H9 (cell line): ENCODE measurements at regions not wholly inside any gene's neighbourhood (a gene's known extent, or its start where the extent isn't known, plus 50 kb on each side); places are given as distances from the start of the nearest gene placed in this dataset.

Experiments
- DNase-seq: peaks from one replicate; pipeline ENCODE4 v3.0.0-alpha.2; 2017
- H2AFZ ChIP-seq: one replicate; pipeline ENCODE4 v1.6.1; 2013; ENCODE audit warnings: mild to moderate bottlenecking, low read length, control low read depth, moderate library complexity
- H2AK5ac ChIP-seq: 2 replicates; pipeline ENCODE4 v1.6.1; 2013; ENCODE audit warnings: low read length, control low read depth, mixed read lengths; ENCODE audit not compliant: insufficient read length
- H2BK120ac ChIP-seq: one replicate; pipeline ENCODE4 v1.6.1; 2013; ENCODE audit warnings: low read depth, mild to moderate bottlenecking, low read length, control low read depth, inconsistent platforms; ENCODE audit not compliant: poor library complexity, severe bottlenecking
- H2BK12ac ChIP-seq: 2 replicates; pipeline ENCODE4 v1.6.1; 2013; ENCODE audit warnings: low read length, control low read depth, mixed read lengths, low read depth; ENCODE audit not compliant: insufficient read length
- H2BK15ac ChIP-seq: 2 replicates; pipeline ENCODE4 v1.6.1; 2013; ENCODE audit warnings: low read depth, low read length, control low read depth
- H2BK20ac ChIP-seq: one replicate; pipeline ENCODE4 v1.6.1; 2013; ENCODE audit warnings: low read depth, mild to moderate bottlenecking, low read length, control low read depth, inconsistent platforms; ENCODE audit not compliant: poor library complexity, severe bottlenecking
- H2BK5ac ChIP-seq: 2 replicates; pipeline ENCODE4 v1.6.1; 2013; ENCODE audit warnings: low read length, control low read depth, mixed read lengths; ENCODE audit not compliant: insufficient read length
- H3K14ac ChIP-seq: 2 replicates; pipeline ENCODE4 v1.6.1; 2013; ENCODE audit warnings: low read length, control low read depth; ENCODE audit not compliant: insufficient read depth
- H3K18ac ChIP-seq: 2 replicates; pipeline ENCODE4 v1.6.1; 2013; ENCODE audit warnings: low read depth, mild to moderate bottlenecking, mixed read lengths, low read length, control low read depth; ENCODE audit not compliant: insufficient read length
- H3K23ac ChIP-seq: 2 replicates; pipeline ENCODE4 v1.6.1; 2013; ENCODE audit warnings: low read length, control low read depth, mixed read lengths, low read depth; ENCODE audit not compliant: insufficient read length
- H3K23me2 ChIP-seq: 2 replicates; pipeline ENCODE4 v1.6.1; 2013; ENCODE audit warnings: low read depth, mild to moderate bottlenecking, mixed read lengths, low read length, control low read depth; ENCODE audit not compliant: insufficient read length, poor library complexity, severe bottlenecking
- H3K27ac ChIP-seq: 2 replicates; pipeline ENCODE4 v1.5.1; 2013; ENCODE audit warnings: low read length, control low read depth, mixed read lengths, low read depth; ENCODE audit not compliant: insufficient read length
- H3K27me3 ChIP-seq: 2 replicates; pipeline ENCODE4 v1.6.1; 2013; ENCODE audit warnings: low read length, control low read depth, inconsistent platforms; ENCODE audit not compliant: insufficient read depth
- H3K4ac ChIP-seq: 2 replicates; pipeline ENCODE4 v1.6.1; 2013; ENCODE audit warnings: low read depth, mild to moderate bottlenecking, control low read depth, inconsistent platforms, low read length, moderate library complexity
- H3K4me1 ChIP-seq: 2 replicates; pipeline ENCODE4 v1.6.1; 2013; ENCODE audit warnings: low read length, control low read depth, inconsistent platforms; ENCODE audit not compliant: insufficient read depth
- H3K4me2 ChIP-seq: 2 replicates; pipeline ENCODE4 v1.6.1; 2013; ENCODE audit warnings: low read length, control low read depth, mixed read lengths; ENCODE audit not compliant: insufficient read length, insufficient read depth
- H3K56ac ChIP-seq: 2 replicates; pipeline ENCODE4 v1.6.1; 2013; ENCODE audit warnings: low read depth, mild to moderate bottlenecking, mixed read lengths, low read length, control low read depth; ENCODE audit not compliant: insufficient read length
- H3K79me1 ChIP-seq: 2 replicates; pipeline ENCODE4 v1.6.1; 2013; ENCODE audit warnings: low read depth, mild to moderate bottlenecking, moderate library complexity, low read length, control low read depth, inconsistent platforms; ENCODE audit not compliant: insufficient read depth, poor library complexity, severe bottlenecking
- H3K79me2 ChIP-seq: 2 replicates; pipeline ENCODE4 v1.6.1; 2013; ENCODE audit warnings: low read length, control low read depth, inconsistent platforms; ENCODE audit not compliant: insufficient read depth
- H3K9ac ChIP-seq: 2 replicates; pipeline ENCODE4 v1.6.1; 2013; ENCODE audit warnings: low read length, control low read depth, mixed read lengths; ENCODE audit not compliant: insufficient read length; ENCODE audit errors: extremely low read depth
- H3K9me3 ChIP-seq: one replicate; pipeline ENCODE4 v1.6.1; 2013; ENCODE audit warnings: low read depth, low read length, inconsistent platforms; ENCODE audit not compliant: control insufficient read depth
- H3T11ph ChIP-seq: one replicate; pipeline ENCODE4 v1.6.1; 2013; ENCODE audit warnings: mild to moderate bottlenecking, low read length, control low read depth, inconsistent platforms
- H4K20me1 ChIP-seq: one replicate; pipeline ENCODE4 v1.6.1; 2013; ENCODE audit not compliant: control insufficient read depth, insufficient read length, insufficient read depth
- H4K5ac ChIP-seq: 2 replicates; pipeline ENCODE4 v1.6.1; 2013; ENCODE audit warnings: low read depth, mild to moderate bottlenecking, mixed read lengths, low read length, control low read depth; ENCODE audit not compliant: insufficient read length
- H4K8ac ChIP-seq: replicated peaks from 2 replicates; pipeline ENCODE4 v1.6.1; 2013; ENCODE audit warnings: low read length, control low read depth, mixed read lengths, low read depth; ENCODE audit not compliant: insufficient read length
- H4K91ac ChIP-seq: 2 replicates; pipeline ENCODE4 v1.6.1; 2013; ENCODE audit warnings: low read depth, mild to moderate bottlenecking, moderate library complexity, mixed read lengths, low read length, control low read depth; ENCODE audit not compliant: insufficient read length
- H3K27ac Mint-ChIP-seq, 3 experiments: 2 replicates in 2 of 3; 3 replicates in 1 of 3; pipeline ENCODE4 v1.8.0; 2020 to 2021; ENCODE audit warnings: mixed read lengths in 3 of 3, mild to moderate bottlenecking in 1 of 3, moderate library complexity in 1 of 3
- H3K27me3 Mint-ChIP-seq: 2 replicates; pipeline ENCODE4 v1.8.0; 2021; ENCODE audit warnings: low read depth, mild to moderate bottlenecking, moderate library complexity, mixed read lengths
- H3K36me3 Mint-ChIP-seq, 3 experiments: 2 replicates in 2 of 3; 3 replicates in 1 of 3; pipeline ENCODE4 v1.8.0; 2020 to 2021; ENCODE audit warnings: low read depth in 3 of 3, mixed read lengths in 3 of 3; ENCODE audit not compliant: insufficient read depth in 1 of 3
- H3K4me1 Mint-ChIP-seq, 2 experiments: 2 replicates each; pipeline ENCODE4 v1.8.0; 2020; ENCODE audit warnings: mixed read lengths in 2 of 2
- H3K4me3 Mint-ChIP-seq, 2 experiments: 2 replicates in 1 of 2; 3 replicates in 1 of 2; pipeline ENCODE4 v1.8.0; 2020 to 2021; ENCODE audit warnings: mild to moderate bottlenecking in 2 of 2, mixed read lengths in 2 of 2, moderate library complexity in 1 of 2
- H3K9me3 Mint-ChIP-seq, 2 experiments: 2 replicates in 1 of 2; 3 replicates in 1 of 2; pipeline ENCODE4 v1.8.0; 2020; ENCODE audit warnings: mild to moderate bottlenecking in 2 of 2, mixed read lengths in 2 of 2, moderate library complexity in 1 of 2
- CTCF ChIP-seq: fragments of 200-600 bp; sonication (generic); conservative IDR thresholded peaks from 3 replicates; pipeline ENCODE4 v1.8.0; 2021; ENCODE audit warnings: antibody characterized with exemption, mild to moderate bottlenecking
- WGBS: extraction: QIAGEN DNeasy Blood & Tissue Kit; methylation state at CpG from one replicate; pipeline ENCODE4 v1.1.7; 2013; ENCODE audit warnings: missing lambda C conversion rate, low lambda C conversion rate, mixed read lengths; ENCODE audit not compliant: insufficient read length; ENCODE audit errors: extremely low coverage; 5-methylcytosine and 5-hydroxymethylcytosine counted together

GRCh38 chr6:50116797-50117542 is 67.2 kb upstream of the DEFB112 start:
- Histone ChIP-seq H2BK15ac (no peak overlapping the region), H3K23me2 (no peaks in the 10 kb centered on the region)
- H3K27me3 Mint-ChIP-seq, result no peaks in the 10 kb centered on the region

More at GRCh38 chr6:50116797-50117542, 67.2 kb upstream of the DEFB112 start:
- 0 out of 7 replicates have a peak overlapping the region, but pooled peaks of 1 of the 3 experiments have one; percentile 12 for H3K27ac Mint-ChIP-seq
- H3K79me1 ChIP-seq, result no peaks in the 10 kb centered on the region
- H3K79me2 ChIP-seq, result no peaks in the 10 kb centered on the region
- H3K9me3 Mint-ChIP-seq, result no peaks in the 10 kb centered on the region
- no peak overlapping the region for H2BK5ac ChIP-seq
- no peak overlapping the region for H3K14ac ChIP-seq
- DNase-seq, result no peak
- H3K36me3 Mint-ChIP-seq, result no peaks in the 10 kb centered on the region
- no peak overlapping the region for H2BK12ac ChIP-seq
- no peak overlapping the region for H4K8ac ChIP-seq
- H3K27ac ChIP-seq, result no peak overlapping the region
- no peak overlapping the region for H2BK120ac ChIP-seq
- no peaks in the 10 kb centered on the region for H3K9me3 ChIP-seq
- H3K56ac ChIP-seq, result no peak overlapping the region
- no peak overlapping the region for H2BK20ac ChIP-seq
- peaks cover 21% of the 10 kb centered on the region in 2 experiments for H3K4me1 Mint-ChIP-seq
- H3K4me2 ChIP-seq, result no peak overlapping the region
- H3K9ac ChIP-seq, result no peak overlapping the region
- no peak overlapping the region for H3K4me3 Mint-ChIP-seq
- H3K27me3 ChIP-seq, result no peaks in the 10 kb centered on the region
- H4K91ac ChIP-seq, result no peak overlapping the region
- no peak overlapping the region for H3K23ac ChIP-seq
- H3K18ac ChIP-seq, result no peak overlapping the region
- no peak overlapping the region for H3K4ac ChIP-seq
- H3T11ph ChIP-seq, result no peak overlapping the region
- no peak overlapping the region for H2AK5ac ChIP-seq
- no peak overlapping the region for H4K5ac ChIP-seq
- no peak for TF ChIP-seq CTCF
- H4K20me1 ChIP-seq, result no peaks in the 10 kb centered on the region
- H2AFZ ChIP-seq, result no peak overlapping the region
- H3K4me1 ChIP-seq, result peaks cover 4% of the 10 kb centered on the region; the same call in 1 of the 2 replicates
- WGBS, result no CpG with 5 or more reads among the region's 4 CpGs
